Cerebellar cortex (tissue), 1 donor: ENCODE measurements at regions not wholly inside any gene's neighbourhood (a gene's known extent, or its start where the extent isn't known, plus 50 kb on each side); places are given as distances from the start of the nearest gene placed in this dataset.
A peak's percentile ranks its signal among the peaks of the same experiment; 100 is the strongest.

Source experiments
- DNase-seq: peaks from one replicate; pipeline ENCODE4 v3.0.0-alpha.2; 2015; ENCODE audit warnings: low spot score

GRCh38 chr10:62453274-62453673 lies 79.1 kb downstream of the ZNF365 start:
- DNase-seq = no peak

GRCh38 chr10:62454687-62455397 lies 80.7 kb downstream of the ZNF365 start:
- no peak for DNase-seq

- no peak for DNase-seq
Observed at GRCh38 chr10:62456611-62457101, 82.5 kb downstream of the ZNF365 start.

- DNase-seq = no peak
Observed at GRCh38 chr10:62457196-62457595, 83.0 kb downstream of the ZNF365 start.

- DNase-seq = no peak
Observed at GRCh38 chr10:62457598-62457997, 83.4 kb downstream of the ZNF365 start.

GRCh38 chr10:62459072-62459471 lies 84.9 kb downstream of the ZNF365 start:
- DNase-seq = no peak

- no peak for DNase-seq
Observed at GRCh38 chr10:62459500-62459899, 85.3 kb downstream of the ZNF365 start.

GRCh38 chr10:62460393-62460792 lies 86.2 kb downstream of the ZNF365 start:
- no peak for DNase-seq

- DNase-seq = no peak
Observed at GRCh38 chr10:62461120-62461519, 87.0 kb downstream of the ZNF365 start.

GRCh38 chr10:62462461-62462860 lies 88.3 kb downstream of the ZNF365 start:
- DNase-seq = no peak

GRCh38 chr10:62463364-62463763 lies 89.2 kb downstream of the ZNF365 start:
- DNase-seq = no peak

- no peak for DNase-seq
Observed at GRCh38 chr10:62464308-62464707, 90.1 kb downstream of the ZNF365 start.

- no peak for DNase-seq
Observed at GRCh38 chr10:62466590-62466989, 92.4 kb downstream of the ZNF365 start.

GRCh38 chr10:62467527-62467926 lies 93.4 kb downstream of the ZNF365 start:
- no peak for DNase-seq

- DNase-seq = no peak
Observed at GRCh38 chr10:62471711-62472110, 97.5 kb downstream of the ZNF365 start.

GRCh38 chr10:62473241-62473640 lies 99.1 kb downstream of the ZNF365 start:
- DNase-seq = no peak

- no peak for DNase-seq
Observed at GRCh38 chr10:62475551-62475950, 101.4 kb downstream of the ZNF365 start.

GRCh38 chr10:62479523-62479922 lies 105.4 kb downstream of the ZNF365 start:
- DNase-seq = no peak

GRCh38 chr10:62480196-62480595 lies 106.0 kb downstream of the ZNF365 start:
- no peak for DNase-seq

- DNase-seq = no peak
Observed at GRCh38 chr10:62482581-62482980, 108.4 kb downstream of the ZNF365 start.

GRCh38 chr10:62491597-62491996 lies 117.4 kb downstream of the ZNF365 start:
- DNase-seq = no peak

- DNase-seq = peak; percentile 32
Observed at GRCh38 chr10:62492012-62492869, 118.1 kb downstream of the ZNF365 start.

- no peak for DNase-seq
Observed at GRCh38 chr10:62492870-62493180, 118.7 kb downstream of the ZNF365 start.
